ENCODE measurements at regions not wholly inside any gene's neighbourhood (a gene's known extent, or its start where the extent isn't known, plus 50 kb on each side); places are given as distances from the start of the nearest gene placed in this dataset.

DNA sequence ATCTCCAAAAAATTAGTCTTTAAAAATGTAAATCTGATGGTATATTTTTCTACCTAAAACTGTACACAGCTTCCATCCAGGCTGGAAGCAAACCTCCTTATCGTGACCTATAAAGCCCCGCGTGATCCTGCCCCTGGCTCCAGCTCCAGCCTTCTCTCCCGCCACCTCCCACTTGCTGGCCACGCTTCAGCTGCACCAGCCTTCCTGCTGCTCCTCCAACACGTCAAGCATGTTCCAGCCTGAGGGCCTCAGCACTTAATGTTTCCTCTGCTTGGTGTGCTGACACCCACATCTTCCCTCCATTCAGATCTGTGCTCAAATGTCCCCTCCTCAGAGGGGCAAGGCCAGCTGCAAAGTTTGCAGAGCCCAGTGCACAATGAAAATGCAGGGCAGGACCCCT lies 123.5 kb upstream of the MAGI3 start:
- TF ChIP-seq, protein P1, sequence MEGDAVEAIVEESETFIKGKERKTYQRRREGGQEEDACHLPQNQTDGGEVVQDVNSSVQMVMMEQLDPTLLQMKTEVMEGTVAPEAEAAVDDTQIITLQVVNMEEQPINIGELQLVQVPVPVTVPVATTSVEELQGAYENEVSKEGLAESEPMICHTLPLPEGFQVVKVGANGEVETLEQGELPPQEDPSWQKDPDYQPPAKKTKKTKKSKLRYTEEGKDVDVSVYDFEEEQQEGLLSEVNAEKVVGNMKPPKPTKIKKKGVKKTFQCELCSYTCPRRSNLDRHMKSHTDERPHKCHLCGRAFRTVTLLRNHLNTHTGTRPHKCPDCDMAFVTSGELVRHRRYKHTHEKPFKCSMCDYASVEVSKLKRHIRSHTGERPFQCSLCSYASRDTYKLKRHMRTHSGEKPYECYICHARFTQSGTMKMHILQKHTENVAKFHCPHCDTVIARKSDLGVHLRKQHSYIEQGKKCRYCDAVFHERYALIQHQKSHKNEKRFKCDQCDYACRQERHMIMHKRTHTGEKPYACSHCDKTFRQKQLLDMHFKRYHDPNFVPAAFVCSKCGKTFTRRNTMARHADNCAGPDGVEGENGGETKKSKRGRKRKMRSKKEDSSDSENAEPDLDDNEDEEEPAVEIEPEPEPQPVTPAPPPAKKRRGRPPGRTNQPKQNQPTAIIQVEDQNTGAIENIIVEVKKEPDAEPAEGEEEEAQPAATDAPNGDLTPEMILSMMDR (IDR thresholded peaks at IDR 0.05; ENCODE audit: insufficient read depth, low read depth, low read length): no peak
- no peak for TF ChIP-seq EZH2 (IDR thresholded peaks at IDR 0.05; ENCODE audit: insufficient read depth, low read length)
